ENCODE measurements at regions not wholly inside any gene's neighbourhood (a gene's known extent, or its start where the extent isn't known, plus 50 kb on each side); places are given as distances from the start of the nearest gene placed in this dataset.

- no peak for TF ChIP-seq REST (IDR thresholded peaks at IDR 0.05; ENCODE audit: unreplicated experiment)
- no peak for TF ChIP-seq EZH2 (IDR thresholded peaks at IDR 0.05; ENCODE audit: low read depth, unreplicated experiment)
- no peak for TF ChIP-seq CTCF (conservative IDR thresholded peaks at IDR 0.05; ENCODE audit: low read depth in 2 of 2)
- no peak for TF ChIP-seq NANOG (IDR thresholded peaks at IDR 0.05; ENCODE audit: borderline replicate concordance)
- TF ChIP-seq ZNF114 (CRISPR knock-in tag; IDR thresholded peaks at IDR 0.05) = no peak
- TF ChIP-seq CREB1 (CRISPR knock-in tag; IDR thresholded peaks at IDR 0.05; ENCODE audit: low read depth) = no peak
- no peak for TF ChIP-seq JUNB (IDR thresholded peaks at IDR 0.05; ENCODE audit: unreplicated experiment)
- TF ChIP-seq ETS1 (IDR thresholded peaks at IDR 0.05) = no peak
These were observed 266.7 kb upstream of the AMIGO2 start (continued) for GRCh38 chr12:47346251-47347019.

- Histone ChIP-seq H3K79me2 (replicated peaks; ENCODE audit: insufficient read depth) (no peaks in the 10 kb centered on the region), H3K4me1 (ENCODE audit: insufficient read depth) (no peaks in the 10 kb centered on the region), H3K4me2 (no peak overlapping the region), H3K27ac (ENCODE audit: low read depth) (no peak overlapping the region), H3K36me3 (ENCODE audit: insufficient read depth) (no peaks in the 10 kb centered on the region), H3K9me2 (ENCODE audit: insufficient read depth) (0 out of 2 replicates have a peak, but pooled peaks cover 4% of the 10 kb centered on the region), H3F3A (replicated peaks; ENCODE audit: low read depth) (no peaks in the 10 kb centered on the region), H4K20me1 (replicated peaks; ENCODE audit: insufficient read depth) (no peaks in the 10 kb centered on the region), H3K4me3 (no peak overlapping the region), H3K27me3 (ENCODE audit: insufficient read depth) (no peaks in the 10 kb centered on the region), H2AFZ (no peak overlapping the region)
- Mint-ChIP-seq H3K4me3 (no peak overlapping the region), H3K9me3 (no peaks in the 10 kb centered on the region), H3K4me1 (no peaks in the 10 kb centered on the region), H3K36me3 (ENCODE audit: low read depth) (no peaks in the 10 kb centered on the region), H3K27ac (no peak overlapping the region), H3K27me3 (ENCODE audit: insufficient read depth, low read depth, poor library complexity) (peaks cover 5% of the 10 kb centered on the region)
- TF ChIP-seq ETS1 (IDR thresholded peaks at IDR 0.05) = no peak
- DNase-seq (ENCODE audit: low spot score) = no peak
- no peak for ATAC-seq
These were observed 264.2 kb upstream of the AMIGO2 start for GRCh38 chr12:47343684-47344567.

All from GM23338 (cell line).